ENCODE measurements at regions not wholly inside any gene's neighbourhood (a gene's known extent, or its start where the extent isn't known, plus 50 kb on each side); places are given as distances from the start of the nearest gene placed in this dataset.

GRCh38 chr17:6938637-6939036 lies 57.2 kb upstream of the ALOX12 start:
- H3K9me3 ChIP-seq (ENCODE audit: control insufficient read depth in 2 of 2, low read length in 2 of 2): no peaks in the 10 kb centered on the region
- no peaks in the 10 kb centered on the region for H3K4me1 ChIP-seq (ENCODE audit: control insufficient read depth in 2 of 2, insufficient read depth in 2 of 2, low read length in 2 of 2)
- H3K9ac ChIP-seq (ENCODE audit: low read depth in 1 of 2, low read length in 2 of 2): no peak overlapping the region
- H3K27ac ChIP-seq (ENCODE audit: low read depth in 2 of 2, low read length in 2 of 2): no peak overlapping the region
- H3K36me3 ChIP-seq (ENCODE audit: control insufficient read depth in 2 of 2, insufficient read depth in 2 of 2, low read length in 2 of 2): no peaks in the 10 kb centered on the region
- H3K4me3 ChIP-seq (ENCODE audit: low read length in 2 of 2): no peak overlapping the region
- no peaks in the 10 kb centered on the region for H3K27me3 ChIP-seq (ENCODE audit: control insufficient read depth in 2 of 2, insufficient read depth in 2 of 2, low read length in 2 of 2)

GRCh38 chr17:6940186-6940649 lies 55.6 kb upstream of the ALOX12 start:
- H3K9ac ChIP-seq (ENCODE audit: low read depth in 1 of 2, low read length in 2 of 2): no peak overlapping the region
- H3K27ac ChIP-seq (ENCODE audit: low read depth in 2 of 2, low read length in 2 of 2): no peak overlapping the region
- no peaks in the 10 kb centered on the region for H3K27me3 ChIP-seq (ENCODE audit: control insufficient read depth in 2 of 2, insufficient read depth in 2 of 2, low read length in 2 of 2)
- H3K4me1 ChIP-seq (ENCODE audit: control insufficient read depth in 2 of 2, insufficient read depth in 2 of 2, low read length in 2 of 2): no peaks in the 10 kb centered on the region
- H3K4me3 ChIP-seq (ENCODE audit: low read length in 2 of 2): peak overlapping the region in 1 of 2 donors; percentile 33
- no peaks in the 10 kb centered on the region for H3K9me3 ChIP-seq (ENCODE audit: control insufficient read depth in 2 of 2, low read length in 2 of 2)
- H3K36me3 ChIP-seq (ENCODE audit: control insufficient read depth in 2 of 2, insufficient read depth in 2 of 2, low read length in 2 of 2): no peaks in the 10 kb centered on the region

GRCh38 chr17:6941989-6942388 lies 53.9 kb upstream of the ALOX12 start:
- H3K4me1 ChIP-seq (ENCODE audit: control insufficient read depth in 2 of 2, insufficient read depth in 2 of 2, low read length in 2 of 2): no peaks in the 10 kb centered on the region
- H3K4me3 ChIP-seq (ENCODE audit: low read length in 2 of 2): no peak overlapping the region
- no peak overlapping the region for H3K27ac ChIP-seq (ENCODE audit: low read depth in 2 of 2, low read length in 2 of 2)
- H3K36me3 ChIP-seq (ENCODE audit: control insufficient read depth in 2 of 2, insufficient read depth in 2 of 2, low read length in 2 of 2): no peaks in the 10 kb centered on the region
- no peak overlapping the region for H3K9ac ChIP-seq (ENCODE audit: low read depth in 1 of 2, low read length in 2 of 2)
- H3K27me3 ChIP-seq (ENCODE audit: control insufficient read depth in 2 of 2, insufficient read depth in 2 of 2, low read length in 2 of 2): no peaks in the 10 kb centered on the region
- H3K9me3 ChIP-seq (ENCODE audit: control insufficient read depth in 2 of 2, low read length in 2 of 2): no peaks in the 10 kb centered on the region

- Histone ChIP-seq H3K9me3 (ENCODE audit: control insufficient read depth in 2 of 2, low read length in 2 of 2) (no peaks in the 10 kb centered on the region), H3K9ac (ENCODE audit: low read depth in 1 of 2, low read length in 2 of 2) (no peak overlapping the region), H3K4me1 (ENCODE audit: control insufficient read depth in 2 of 2, insufficient read depth in 2 of 2, low read length in 2 of 2) (no peaks in the 10 kb centered on the region), H3K27ac (ENCODE audit: low read depth in 2 of 2, low read length in 2 of 2) (no peak overlapping the region), H3K36me3 (ENCODE audit: control insufficient read depth in 2 of 2, insufficient read depth in 2 of 2, low read length in 2 of 2) (no peaks in the 10 kb centered on the region), H3K27me3 (ENCODE audit: control insufficient read depth in 2 of 2, insufficient read depth in 2 of 2, low read length in 2 of 2) (no peaks in the 10 kb centered on the region), H3K4me3 (ENCODE audit: low read length in 2 of 2) (no peak overlapping the region)
These were observed 52.4 kb upstream of the ALOX12 start for GRCh38 chr17:6943406-6943805.

All from mucosa of rectum (tissue), 2 donors.